NCI-H1417 treated with DMSO at 0.1 percent for 48 hours (cell line): ENCODE measurements at regions not wholly inside any gene's neighbourhood (a gene's known extent, or its start where the extent isn't known, plus 50 kb on each side); places are given as distances from the start of the nearest gene placed in this dataset.

Source experiments
- DNase-seq: peaks from one replicate; lab custom pipeline; 2025; lab: John Stamatoyannopoulos, UW

- no peak for DNase-seq
Observed at GRCh38 chr1:222104694-222105392, 363.0 kb upstream of the DUSP10 start.

GRCh38 chr1:222104097-222104496 lies 362.2 kb upstream of the DUSP10 start:
- no peak for DNase-seq

GRCh38 chr1:222099746-222100145 lies 357.9 kb upstream of the DUSP10 start:
- no peak for DNase-seq

GRCh38 chr1:222098404-222098803 lies 356.5 kb upstream of the DUSP10 start:
- no peak for DNase-seq

GRCh38 chr1:222097588-222097987 lies 355.7 kb upstream of the DUSP10 start:
- DNase-seq, result no peak

GRCh38 chr1:222096883-222097282 lies 355.0 kb upstream of the DUSP10 start:
- DNase-seq, result no peak

GRCh38 chr1:222096476-222096772 lies 354.5 kb upstream of the DUSP10 start:
- no peak for DNase-seq

GRCh38 chr1:222095606-222096475 lies 354.0 kb upstream of the DUSP10 start:
- DNase-seq, result no peak

- DNase-seq, result no peak
Observed at GRCh38 chr1:222093518-222093917, 351.6 kb upstream of the DUSP10 start.

GRCh38 chr1:222090103-222090502 lies 348.2 kb upstream of the DUSP10 start:
- no peak for DNase-seq

GRCh38 chr1:222087221-222087920 lies 345.5 kb upstream of the DUSP10 start:
- DNase-seq, result no peak

GRCh38 chr1:222084996-222085395 lies 343.1 kb upstream of the DUSP10 start:
- no peak for DNase-seq

- DNase-seq, result no peak
Observed at GRCh38 chr1:222084048-222084447, 342.2 kb upstream of the DUSP10 start.

- no peak for DNase-seq
Observed at GRCh38 chr1:222081859-222082258, 340.0 kb upstream of the DUSP10 start.

GRCh38 chr1:222079566-222079965 lies 337.7 kb upstream of the DUSP10 start:
- no peak for DNase-seq

- DNase-seq, result no peak
Observed at GRCh38 chr1:222077206-222077605, 335.3 kb upstream of the DUSP10 start.

- no peak for DNase-seq
Observed at GRCh38 chr1:222074317-222074716, 332.4 kb upstream of the DUSP10 start.

GRCh38 chr1:222073307-222073995 lies 331.6 kb upstream of the DUSP10 start:
- DNase-seq, result no peak

GRCh38 chr1:222071387-222071786 lies 329.5 kb upstream of the DUSP10 start:
- DNase-seq, result no peak

- no peak for DNase-seq
Observed at GRCh38 chr1:222068937-222069336, 327.0 kb upstream of the DUSP10 start.

- no peak for DNase-seq
Observed at GRCh38 chr1:222068101-222068500, 326.2 kb upstream of the DUSP10 start.

- DNase-seq, result no peak
Observed at GRCh38 chr1:222066539-222066938, 324.6 kb upstream of the DUSP10 start.
